HK-2 (cell line): ENCODE measurements at regions not wholly inside any gene's neighbourhood (a gene's known extent, or its start where the extent isn't known, plus 50 kb on each side); places are given as distances from the start of the nearest gene placed in this dataset.
"Not testable (repeated sequence)": the region's sequence is repeated elsewhere in the genome, so short reads cannot be mapped to it uniquely, and the experiment has no call there.

Source experiments
- DNase-seq: peaks from one replicate; pipeline ENCODE4 v3.0.0-alpha.2; 2018; ENCODE audit not compliant: unreplicated experiment

GRCh38 chr2:194815475-194815874, 841.6 kb upstream of the SLC39A10 start:
- no peak for DNase-seq

GRCh38 chr2:194802589-194802988, 854.4 kb upstream of the SLC39A10 start:
- no peak for DNase-seq

DNA sequence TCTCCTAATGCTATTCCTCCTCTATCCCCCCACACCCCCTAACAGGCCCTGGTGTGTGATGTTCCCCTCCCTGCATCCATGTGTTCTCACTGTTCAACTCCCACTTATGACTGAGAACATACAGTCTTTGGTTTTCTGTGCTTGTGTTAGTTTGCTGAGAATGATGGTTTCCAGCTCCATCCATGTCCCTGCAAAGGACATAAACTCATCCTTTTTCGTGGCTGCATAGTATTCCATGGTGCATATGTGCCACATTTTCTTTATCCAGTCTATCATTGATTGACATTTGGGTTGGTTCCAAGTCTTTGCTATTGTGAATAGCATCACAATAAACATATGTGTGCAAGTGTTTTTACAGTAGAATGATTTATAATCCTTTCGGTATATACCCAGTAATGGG, 870.0 kb upstream of the SLC39A10 start:
- not testable (repeated sequence) for DNase-seq

DNA sequence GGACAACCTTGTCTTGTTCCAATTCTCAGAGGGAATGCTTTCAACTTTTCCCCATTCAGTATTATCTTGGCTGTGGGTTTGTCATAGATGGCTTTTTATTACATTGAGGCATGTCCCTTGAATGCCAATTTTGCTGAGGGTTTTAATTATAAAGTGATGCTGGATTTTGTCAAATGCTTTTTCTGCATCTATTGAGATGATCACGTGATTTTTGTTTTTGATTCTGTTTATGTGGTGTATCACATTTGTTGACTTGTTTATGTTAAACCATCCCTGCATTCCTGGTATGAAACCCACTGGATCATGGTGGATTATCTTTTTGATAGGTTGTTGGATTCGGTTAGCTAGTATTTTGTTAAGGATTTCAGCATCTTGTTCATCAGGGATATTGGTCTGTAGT, 885.6 kb upstream of the SLC39A10 start:
- not testable (repeated sequence) for DNase-seq

- no peak for DNase-seq
These were observed 888.0 kb upstream of the SLC39A10 start for GRCh38 chr2:194769030-194769429.

DNA sequence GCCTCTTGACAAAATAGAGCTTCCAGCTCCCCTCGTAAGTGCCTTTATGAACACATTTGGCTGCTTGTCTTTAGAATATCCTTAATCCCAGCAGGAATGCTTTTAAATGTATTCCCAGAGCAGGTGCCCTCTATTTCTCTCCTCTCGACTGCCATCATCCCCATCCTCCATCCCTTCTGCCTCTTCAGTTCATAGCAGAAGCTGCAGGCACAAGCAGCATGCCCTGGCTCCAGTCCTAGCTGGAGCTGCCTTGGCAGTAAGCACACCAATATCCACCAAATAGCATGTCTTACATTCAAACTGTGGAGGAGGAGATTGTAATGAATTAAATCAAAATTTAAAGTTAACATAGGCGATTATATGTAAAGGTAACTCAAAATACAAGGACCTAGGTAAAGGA, 891.3 kb upstream of the SLC39A10 start:
- no peak for DNase-seq

GRCh38 chr2:194750926-194751325, 906.1 kb upstream of the SLC39A10 start:
- no peak for DNase-seq

GRCh38 chr2:194745557-194746146, 911.4 kb upstream of the SLC39A10 start:
- DNase-seq = no peak

DNA sequence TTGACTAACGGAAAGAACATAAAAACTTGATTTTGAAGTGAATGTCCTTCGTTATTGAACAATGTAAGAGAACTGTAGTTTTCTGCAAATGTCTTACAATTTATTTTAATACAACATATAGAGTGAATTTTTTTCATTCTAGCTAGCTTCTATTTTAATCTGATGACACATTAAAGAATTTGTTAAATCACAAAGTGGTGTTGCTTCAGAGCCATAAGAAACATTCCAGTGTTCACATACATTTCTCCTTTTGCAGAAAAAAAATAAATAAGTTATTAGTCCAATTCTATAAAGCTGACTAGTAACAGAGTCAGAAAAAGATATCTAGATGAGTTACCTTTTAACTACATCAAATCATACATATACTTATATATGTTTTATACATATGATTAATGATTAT, 914.3 kb upstream of the SLC39A10 start:
- DNase-seq = no peak

GRCh38 chr2:194739217-194739616, 917.8 kb upstream of the SLC39A10 start:
- no peak for DNase-seq

DNA sequence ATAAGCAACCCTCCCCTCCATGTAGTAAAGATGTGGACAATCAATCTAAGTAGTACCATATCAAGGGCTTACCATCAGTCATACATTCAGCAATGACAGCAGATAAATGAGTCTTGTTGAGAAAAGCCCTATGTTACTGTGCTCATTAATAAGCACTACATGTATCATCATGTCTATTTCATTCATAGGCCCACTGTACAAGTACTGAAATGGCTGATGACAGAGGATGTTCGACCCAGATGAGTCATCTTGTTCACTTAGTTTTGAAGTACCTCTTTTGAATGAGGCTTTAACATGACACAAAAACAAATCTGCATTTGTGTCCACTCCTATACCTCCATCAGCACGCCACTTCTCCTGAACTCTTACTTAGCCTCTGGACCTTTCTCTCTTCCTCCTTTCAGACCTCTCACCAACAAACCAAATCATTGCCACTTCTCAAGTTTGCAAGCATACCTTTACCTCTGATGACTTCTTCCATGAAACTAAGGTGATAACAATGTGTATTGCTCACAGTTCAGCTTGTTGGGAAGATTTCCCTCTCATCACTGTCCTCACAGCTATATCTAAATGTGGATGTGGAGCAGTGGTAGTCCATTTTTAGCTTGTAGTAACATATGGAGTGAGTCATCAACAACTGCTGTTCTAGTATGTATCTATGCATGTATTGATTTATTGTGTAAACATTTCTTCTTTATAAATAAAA, 921.0 kb upstream of the SLC39A10 start:
- no peak for DNase-seq

DNA sequence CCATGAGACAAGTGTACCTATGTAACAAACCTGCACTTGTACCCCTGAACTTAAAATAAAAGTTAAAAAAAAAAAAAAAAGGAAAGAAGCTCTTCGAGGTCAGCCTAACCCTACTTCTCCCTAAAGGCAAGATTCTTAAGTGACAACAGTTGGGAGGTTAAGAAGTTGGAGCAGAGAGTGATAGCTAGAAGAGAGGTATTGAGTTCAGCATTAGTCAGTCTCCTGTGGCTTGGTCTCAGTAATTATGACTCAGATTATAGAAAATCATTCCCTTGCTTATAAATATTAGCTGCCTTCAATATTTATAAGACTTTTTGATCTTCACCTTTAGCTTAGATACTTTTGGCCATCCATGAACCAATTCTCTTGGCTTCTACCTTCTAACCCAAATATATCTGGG, 926.8 kb upstream of the SLC39A10 start:
- no peak for DNase-seq

DNA sequence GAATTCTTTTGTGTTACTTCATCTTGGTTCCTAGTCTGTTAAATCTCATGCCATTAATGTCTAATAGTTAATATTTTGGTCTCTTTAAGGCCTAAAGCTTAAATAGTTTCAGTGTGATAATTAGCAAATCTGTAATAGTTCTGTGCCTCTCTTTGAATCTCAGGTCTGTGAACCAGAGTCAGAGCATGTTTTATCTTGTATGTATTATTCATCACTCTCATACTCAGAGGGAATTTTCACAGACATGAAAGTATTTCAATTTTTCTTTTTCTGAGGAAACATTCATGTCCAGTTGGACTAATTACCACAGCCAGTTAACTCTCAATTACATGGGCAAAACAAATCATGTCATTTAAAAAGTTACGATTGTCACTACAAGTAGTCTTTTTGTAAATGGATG, 931.9 kb upstream of the SLC39A10 start:
- DNase-seq = no peak

DNA sequence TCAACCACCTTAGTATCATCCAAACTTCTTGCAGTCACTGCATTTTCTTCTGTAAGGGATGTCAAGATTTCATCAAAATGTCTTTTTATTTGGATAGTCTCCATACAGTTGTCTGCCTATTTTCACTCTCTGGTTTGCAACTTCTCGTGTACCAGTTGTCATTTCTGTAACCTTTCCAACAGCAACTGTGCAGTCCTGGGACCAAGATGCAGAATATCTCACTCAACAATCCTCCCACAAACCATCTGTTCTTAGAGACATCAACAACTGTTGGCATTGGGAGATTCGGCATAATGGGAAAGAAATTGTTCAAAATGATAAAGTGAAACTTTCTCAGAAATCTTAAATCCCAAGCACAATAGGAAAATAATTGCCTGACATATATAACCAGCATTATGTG, 933.6 kb upstream of the SLC39A10 start:
- no peak for DNase-seq

DNA sequence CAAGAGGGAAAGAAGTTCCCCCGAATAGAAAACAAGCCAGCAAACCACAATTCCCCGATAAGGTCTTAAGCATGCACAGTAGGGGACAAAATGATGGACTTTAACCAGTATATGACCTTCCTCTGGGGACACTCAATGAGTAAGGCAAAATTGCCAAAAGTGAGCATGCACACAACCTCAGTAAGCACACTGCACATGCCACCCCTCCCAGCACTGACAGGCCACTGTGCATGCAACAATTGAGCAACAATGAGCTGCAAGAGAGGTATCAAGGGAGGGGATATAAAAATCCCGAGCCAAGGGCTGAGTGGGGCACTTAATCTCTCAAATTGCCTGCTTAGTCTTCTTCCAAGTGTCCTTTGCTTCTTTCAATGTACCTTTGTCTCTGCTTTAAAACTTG, 935.8 kb upstream of the SLC39A10 start:
- DNase-seq = no peak

GRCh38 chr2:194720462-194720861, 936.6 kb upstream of the SLC39A10 start:
- DNase-seq = no peak

DNA sequence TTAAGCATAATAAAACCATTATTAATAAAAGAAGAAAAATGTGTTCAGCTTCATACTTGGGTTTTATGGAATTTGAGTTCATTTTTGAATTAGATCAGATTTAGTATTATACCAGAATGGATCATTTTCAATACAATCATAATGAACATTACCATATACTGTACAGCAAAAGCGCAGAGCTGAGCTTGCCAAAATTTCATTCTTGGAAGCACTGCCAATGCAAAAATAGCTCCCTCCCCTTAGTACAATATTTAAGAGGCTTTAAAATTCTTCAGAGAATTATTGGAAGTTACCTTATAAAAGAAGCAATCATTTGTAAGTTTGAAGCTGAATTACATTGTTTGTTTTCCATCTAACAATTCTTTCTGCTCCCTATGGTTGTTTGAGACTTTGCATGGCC, 938.1 kb upstream of the SLC39A10 start:
- no peak for DNase-seq

DNA sequence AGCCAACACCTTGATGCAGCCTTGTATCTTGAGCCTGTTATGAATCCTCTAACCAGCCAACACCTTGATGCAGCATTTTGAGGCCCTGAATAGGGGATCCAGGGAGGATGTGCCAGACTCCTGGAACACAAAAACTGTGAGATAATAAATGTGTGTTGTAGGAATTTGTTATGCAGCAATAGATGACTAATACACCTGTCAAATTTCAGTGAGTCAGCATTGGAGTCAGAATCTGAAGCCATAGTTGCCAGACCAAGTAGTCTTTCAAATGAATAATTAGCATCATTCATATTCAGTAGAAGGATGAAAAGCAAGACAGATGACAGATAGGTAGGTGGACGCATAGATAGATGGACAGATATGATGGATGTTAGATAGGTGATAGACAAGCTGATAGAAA, 942.5 kb upstream of the SLC39A10 start:
- DNase-seq = no peak

GRCh38 chr2:194709840-194710239, 947.2 kb upstream of the SLC39A10 start:
- DNase-seq = no peak

DNA sequence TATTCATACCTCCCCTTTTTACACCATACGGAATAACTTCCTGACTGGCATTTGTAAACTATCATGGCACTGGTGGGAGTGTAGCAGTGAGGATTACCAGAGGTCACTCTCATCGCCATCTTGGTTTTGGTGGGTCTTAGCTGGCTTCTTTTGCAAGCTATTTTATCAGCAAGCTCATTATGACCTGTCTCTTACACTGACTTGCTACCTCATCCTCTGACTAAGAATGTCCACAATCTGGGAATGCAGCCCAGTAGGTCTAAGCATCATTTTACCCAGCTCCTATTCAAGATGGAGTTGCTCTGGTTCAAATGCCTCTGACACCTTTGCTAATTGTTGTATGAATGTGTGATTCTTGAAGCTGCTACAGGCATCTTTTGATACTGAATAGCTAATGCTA, 950.8 kb upstream of the SLC39A10 start:
- DNase-seq = no peak

DNA sequence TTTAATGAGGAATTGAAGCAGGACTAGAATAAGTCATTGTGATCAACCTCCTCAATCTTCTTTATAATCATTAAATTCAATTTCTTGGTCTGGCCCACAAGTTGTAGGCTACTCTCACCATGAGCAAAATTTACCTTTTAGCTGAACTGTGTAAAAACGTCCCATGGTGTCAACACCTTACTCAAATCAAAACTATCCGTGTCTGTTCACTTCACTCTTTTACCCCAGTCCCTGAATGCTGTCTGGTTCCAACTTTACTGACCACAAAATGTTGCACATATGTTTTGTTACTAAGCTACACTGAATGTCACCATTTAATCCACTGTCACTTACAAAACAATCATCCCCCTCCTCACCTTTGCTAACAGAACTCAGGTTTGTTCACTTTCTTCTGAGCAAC, 951.6 kb upstream of the SLC39A10 start:
- DNase-seq = no peak

DNA sequence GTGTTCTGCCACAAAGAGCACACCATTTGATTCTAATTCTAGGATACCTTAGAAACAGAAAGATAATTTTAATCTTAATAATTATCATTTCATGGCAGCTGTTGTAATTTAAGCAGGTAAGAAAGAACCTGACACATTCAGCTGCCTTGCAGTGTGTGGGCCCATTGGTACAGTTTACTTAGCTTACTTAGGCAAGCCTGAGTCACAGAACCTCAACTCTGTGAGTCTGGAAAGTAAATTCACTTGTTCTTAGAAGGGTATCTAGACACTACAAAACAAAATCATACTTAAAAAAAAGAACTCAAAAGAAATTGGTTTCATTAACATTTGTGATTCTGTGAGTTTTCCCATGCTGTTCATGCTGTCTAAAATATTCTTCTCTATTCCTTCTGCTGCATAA, 956.3 kb upstream of the SLC39A10 start:
- no peak for DNase-seq

DNA sequence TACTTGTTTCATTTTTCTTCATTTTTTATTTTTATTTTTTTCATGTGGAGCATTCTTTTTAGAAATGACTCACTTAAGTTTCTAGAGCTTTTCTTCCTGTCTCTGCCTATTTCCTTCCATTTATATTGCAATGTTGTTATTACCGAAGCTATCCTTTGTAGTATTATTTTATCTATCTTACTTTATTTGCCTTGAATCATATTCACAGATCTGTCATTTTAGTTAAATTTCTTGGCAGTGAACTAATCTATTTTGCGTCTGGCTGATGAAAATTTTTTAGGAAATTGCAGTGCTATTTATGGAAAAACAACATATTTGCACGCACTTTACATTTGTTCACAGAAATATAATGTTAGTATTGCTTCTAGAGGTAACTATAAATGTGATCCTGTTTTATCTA, 956.9 kb upstream of the SLC39A10 start:
- no peak for DNase-seq

DNA sequence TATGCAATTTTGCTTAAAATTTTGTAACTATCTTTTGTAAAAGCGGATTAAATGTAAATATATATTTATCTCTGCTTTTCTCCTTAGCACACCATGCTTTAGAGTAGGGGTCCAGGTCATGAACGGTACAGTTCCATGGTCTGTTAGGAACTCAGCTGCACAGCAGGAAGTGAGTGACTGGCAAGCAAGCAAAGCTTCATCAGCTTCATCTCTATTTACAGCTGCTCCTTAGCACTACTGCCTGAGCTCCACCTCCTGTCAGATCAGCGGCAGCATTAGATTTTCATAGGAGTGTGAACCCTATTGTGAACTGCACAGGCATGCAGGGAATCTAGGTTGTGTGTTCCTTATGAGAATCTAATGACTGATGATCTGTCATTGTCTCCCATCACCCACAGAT, 959.0 kb upstream of the SLC39A10 start:
- no peak for DNase-seq
